Activated CD4-positive, alpha-beta T cell treated with anti-CD3 and anti-CD28 coated beads, Interleukin-2, Interleukin-4, amounts not matched to agents 100 ng/mL and 50 ng/mL, durations not matched to agents 16 hours and 8 hours (primary cell): ENCODE measurements at regions not wholly inside any gene's neighbourhood (a gene's known extent, or its start where the extent isn't known, plus 50 kb on each side); places are given as distances from the start of the nearest gene placed in this dataset.

Source experiments
- DNase-seq: peaks from one replicate; pipeline ENCODE4 v3.0.0-alpha.2; 2020; ENCODE audit warnings: low spot score

DNA sequence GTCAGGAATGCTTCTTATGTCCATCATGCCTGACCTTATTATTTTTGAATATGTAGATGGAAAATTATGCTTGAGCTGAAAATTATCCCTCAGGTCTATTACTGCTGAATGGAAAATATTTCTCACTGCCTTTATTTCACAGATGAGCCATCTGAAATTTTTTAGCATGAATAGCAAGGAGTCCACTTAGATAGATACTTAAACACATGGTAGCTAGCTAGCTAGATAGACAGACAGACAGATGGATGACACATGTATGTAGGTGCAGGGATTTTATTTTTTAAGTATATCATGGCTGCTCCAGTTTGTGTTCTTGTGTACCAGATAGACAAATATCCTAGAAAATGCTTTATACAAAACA lies 645.0 kb downstream of the MMUT start:
- DNase-seq, result no peak

DNA sequence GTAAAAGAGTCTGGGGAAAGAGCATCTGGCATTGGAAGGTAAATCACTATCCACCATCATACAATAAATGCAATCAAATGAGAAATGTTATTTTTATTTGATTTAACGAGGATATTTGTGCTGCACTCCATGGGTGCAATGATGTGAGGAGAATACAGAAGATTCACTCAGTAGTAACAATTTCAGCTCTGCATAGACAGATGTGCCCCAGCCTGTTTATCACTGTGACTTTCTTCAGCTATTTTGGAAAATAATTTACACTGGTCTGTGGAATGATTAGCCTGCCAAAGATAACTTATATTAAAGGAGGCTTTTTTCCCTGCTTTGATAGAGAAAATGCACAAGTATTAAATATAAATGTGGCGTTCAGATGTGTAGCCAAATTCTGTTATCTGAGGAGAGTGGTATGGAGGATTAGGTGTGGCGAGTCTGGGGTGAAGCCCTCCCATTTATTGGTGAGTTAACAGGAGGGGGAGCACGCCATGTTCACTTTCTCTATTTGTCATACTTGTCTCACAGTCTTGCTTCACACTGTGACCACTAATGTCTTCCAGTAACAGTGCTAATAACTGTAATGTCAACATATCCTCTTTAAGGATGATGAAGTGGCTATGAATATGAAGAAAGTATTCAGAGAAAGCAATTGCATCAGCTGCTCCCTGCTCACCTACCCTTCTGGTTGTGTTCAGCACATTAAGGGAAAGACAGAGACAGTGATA lies 645.6 kb downstream of the MMUT start:
- DNase-seq, result no peak

- DNase-seq, result no peak
These were observed 648.1 kb downstream of the MMUT start for GRCh38 chr6:48814957-48815356.

DNA sequence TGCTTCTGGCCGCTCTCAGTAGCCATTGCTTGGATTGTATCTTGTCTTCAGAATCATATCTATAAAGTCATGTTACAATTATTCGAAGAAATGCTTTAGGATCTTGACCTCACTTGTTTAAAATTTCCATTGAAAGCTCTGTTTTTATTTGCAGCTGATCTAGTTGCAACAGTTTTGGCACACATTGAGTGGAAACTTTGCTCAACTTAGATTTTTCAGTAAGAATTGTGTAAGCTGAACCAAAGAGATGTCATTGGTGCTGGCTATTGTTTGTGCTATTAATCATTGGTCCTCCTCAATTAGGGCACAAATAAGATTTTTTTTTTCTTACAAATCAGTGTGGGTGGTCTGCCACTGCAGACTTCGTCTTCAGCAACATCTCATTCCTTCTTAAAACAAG lies 649.2 kb downstream of the MMUT start:
- no peak for DNase-seq

GRCh38 chr6:48809700-48810099 lies 653.4 kb downstream of the MMUT start:
- DNase-seq, result no peak

- no peak for DNase-seq
These were observed 653.8 kb downstream of the MMUT start for GRCh38 chr6:48809245-48809644.

DNA sequence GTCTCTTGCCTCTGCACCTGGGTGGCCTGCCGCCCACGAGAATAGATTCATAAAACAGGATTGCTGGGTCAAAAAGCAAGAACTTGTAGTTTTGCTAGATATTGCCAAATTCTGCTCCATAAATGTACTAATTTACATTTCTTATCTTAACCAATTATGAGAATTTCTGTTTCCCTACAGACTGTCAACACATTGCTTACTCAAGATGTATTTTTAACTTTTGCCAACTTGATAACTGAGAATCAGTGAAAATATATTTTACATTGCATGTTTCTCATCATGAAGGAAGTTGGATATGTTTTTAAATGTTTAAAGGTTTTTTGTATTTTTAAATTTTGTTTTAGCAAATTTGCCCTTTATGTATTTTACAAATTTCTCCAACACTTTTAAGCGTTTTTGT lies 664.8 kb downstream of the MMUT start:
- no peak for DNase-seq

- DNase-seq, result no peak
These were observed 671.2 kb upstream of the PTCHD4 start for GRCh38 chr6:48782225-48782624.

- no peak for DNase-seq
These were observed 666.4 kb upstream of the PTCHD4 start for GRCh38 chr6:48777411-48777810.

DNA sequence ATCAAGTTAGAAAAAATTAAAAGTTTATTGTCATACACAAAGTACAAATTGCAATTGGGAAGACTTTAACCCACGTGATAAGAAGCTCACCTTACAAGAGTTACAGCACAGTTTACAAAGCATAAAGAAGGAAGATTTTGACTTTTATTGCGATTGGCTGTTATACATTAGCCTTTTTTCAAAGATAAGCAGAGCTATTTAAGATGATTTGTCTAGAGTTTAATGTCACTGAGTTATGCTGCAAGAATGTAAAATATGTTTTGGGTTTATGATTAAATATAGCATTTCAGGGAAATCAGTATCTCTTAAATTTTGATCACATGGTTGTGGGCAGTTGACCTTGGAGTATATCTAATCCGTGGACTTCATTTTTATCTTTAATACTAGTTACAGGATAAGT lies 664.2 kb upstream of the PTCHD4 start:
- no peak for DNase-seq

GRCh38 chr6:48774276-48774675 lies 663.3 kb upstream of the PTCHD4 start:
- DNase-seq, result no peak

GRCh38 chr6:48766349-48766748 lies 655.4 kb upstream of the PTCHD4 start:
- no peak for DNase-seq

- peak; percentile 17 for DNase-seq
These were observed 654.5 kb upstream of the PTCHD4 start for GRCh38 chr6:48765352-48765961.

DNA sequence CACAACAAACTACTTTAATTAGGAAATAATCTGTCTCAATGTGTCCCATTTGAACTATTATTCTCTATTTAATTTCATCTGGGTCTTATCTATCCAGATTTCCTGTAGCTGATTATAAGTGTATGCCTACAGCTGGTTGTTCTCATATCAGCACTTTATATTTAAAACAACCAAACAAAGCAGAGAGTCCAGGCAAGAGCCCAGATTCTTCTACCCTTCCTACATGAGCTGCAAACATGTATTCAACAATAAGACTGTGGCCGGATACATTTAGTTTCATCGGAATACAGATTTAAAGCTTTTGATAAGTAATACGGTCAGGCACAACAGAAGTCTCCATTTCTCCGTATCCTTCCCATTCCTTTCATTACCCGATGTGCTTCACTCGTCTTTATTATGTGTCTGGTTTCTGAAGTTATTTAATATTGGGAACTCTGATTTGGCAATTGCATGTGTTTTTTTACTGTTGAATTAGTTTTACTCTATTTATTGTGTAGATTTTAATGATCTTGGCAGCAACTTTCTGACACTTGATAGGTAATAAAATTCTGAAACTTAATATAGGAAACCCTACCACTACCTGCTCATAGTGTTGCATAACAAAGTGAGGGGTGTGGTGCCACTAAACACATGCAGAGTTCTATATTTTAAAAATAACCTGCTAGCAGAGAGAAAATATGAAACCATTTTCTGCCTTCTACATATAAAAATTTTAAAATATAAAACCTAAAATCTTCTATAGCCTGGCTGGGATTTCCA lies 653.5 kb upstream of the PTCHD4 start:
- no peak for DNase-seq

- no peak for DNase-seq
These were observed 646.7 kb upstream of the PTCHD4 start for GRCh38 chr6:48757661-48758060.

DNA sequence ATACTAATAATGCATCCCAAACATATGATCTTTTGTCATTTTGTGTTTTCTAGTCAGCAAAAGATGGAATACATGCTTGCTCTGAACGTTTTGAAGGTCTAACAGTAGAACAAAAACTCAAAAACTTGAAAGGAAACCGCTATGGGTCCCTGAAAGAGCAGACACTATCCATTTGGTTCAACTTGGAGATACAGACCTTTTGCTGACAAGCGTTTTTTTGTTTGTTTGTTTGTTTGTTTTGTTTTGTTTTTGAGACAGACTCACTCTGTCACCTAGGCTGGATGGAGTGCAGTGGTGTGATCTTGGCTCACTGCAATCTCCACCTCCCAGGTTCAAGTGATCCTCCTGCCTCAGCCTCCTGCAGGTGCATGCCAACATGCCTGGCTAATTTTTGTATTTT lies 644.3 kb upstream of the PTCHD4 start:
- no peak for DNase-seq

- DNase-seq, result no peak
These were observed 643.6 kb upstream of the PTCHD4 start for GRCh38 chr6:48754641-48755040.

- DNase-seq, result no peak
These were observed 639.9 kb upstream of the PTCHD4 start for GRCh38 chr6:48750861-48751260.

- DNase-seq, result no peak
These were observed 636.5 kb upstream of the PTCHD4 start for GRCh38 chr6:48747471-48747870.

DNA sequence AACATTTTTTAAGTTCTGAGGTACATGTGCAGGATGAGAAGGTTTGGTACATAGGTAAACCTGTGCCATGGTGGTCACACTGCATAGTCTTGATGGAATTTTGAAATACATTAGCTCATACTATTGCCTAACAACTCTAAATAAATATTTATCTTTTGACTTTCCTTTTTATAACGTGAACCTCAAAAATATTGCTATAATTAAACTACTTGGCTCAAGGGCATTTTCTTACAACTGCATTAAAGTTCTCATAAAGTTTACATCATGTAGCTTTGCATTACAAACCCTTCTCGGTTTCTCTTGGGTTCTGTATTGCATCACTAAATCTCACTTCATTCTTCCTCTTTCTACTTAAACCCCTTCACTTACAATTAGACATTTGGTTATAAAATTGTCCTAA lies 636.0 kb upstream of the PTCHD4 start:
- DNase-seq, result no peak

- DNase-seq, result no peak
These were observed 634.0 kb upstream of the PTCHD4 start for GRCh38 chr6:48744948-48745347.

- no peak for DNase-seq
These were observed 632.7 kb upstream of the PTCHD4 start for GRCh38 chr6:48743738-48744137.

DNA sequence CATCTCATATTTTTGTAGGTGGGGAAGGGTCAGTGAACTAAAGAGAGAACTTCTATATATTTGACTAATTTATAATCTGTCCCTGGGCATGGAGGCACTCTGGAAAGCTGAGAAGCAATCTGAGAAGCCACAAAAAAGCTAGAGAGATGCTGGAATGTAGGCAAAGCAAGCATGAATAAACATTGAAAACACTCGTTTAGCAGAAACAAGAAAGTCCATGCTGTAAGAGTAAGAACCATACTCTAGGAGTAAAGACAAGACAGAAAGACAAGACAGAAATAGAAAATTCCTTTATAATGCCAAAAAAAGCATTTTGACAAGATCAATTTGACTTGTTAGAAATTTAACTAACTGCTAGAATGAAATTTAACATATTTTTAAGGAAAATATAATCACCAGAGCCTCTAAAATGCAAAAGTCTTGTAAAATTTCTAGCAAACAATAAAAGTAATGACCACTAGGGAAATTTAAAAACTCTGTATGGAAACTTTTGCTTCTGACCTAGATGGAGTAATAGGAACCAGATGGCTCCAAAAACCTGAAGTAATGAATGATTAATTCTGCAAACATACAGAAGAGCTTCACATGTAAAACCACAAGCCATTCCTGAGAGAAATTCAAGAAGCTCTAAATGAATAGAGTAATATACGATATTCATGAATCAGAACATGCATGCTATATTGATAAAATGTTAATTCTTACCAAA lies 625.7 kb upstream of the PTCHD4 start:
- no peak for DNase-seq
